GM19043 (cell line): ENCODE measurements at regions not wholly inside any gene's neighbourhood (a gene's known extent, or its start where the extent isn't known, plus 50 kb on each side); places are given as distances from the start of the nearest gene placed in this dataset.
"Not testable (repeated sequence)": the region's sequence is repeated elsewhere in the genome, so short reads cannot be mapped to it uniquely, and the experiment has no call there.

Experiments used
- ATAC-seq: cut with Tn5 transposase; IDR thresholded peaks from one replicate; pipeline ENCODE4 v1.9.1; 2021; ENCODE audit warnings: low read depth; ENCODE audit not compliant: unreplicated experiment

DNA sequence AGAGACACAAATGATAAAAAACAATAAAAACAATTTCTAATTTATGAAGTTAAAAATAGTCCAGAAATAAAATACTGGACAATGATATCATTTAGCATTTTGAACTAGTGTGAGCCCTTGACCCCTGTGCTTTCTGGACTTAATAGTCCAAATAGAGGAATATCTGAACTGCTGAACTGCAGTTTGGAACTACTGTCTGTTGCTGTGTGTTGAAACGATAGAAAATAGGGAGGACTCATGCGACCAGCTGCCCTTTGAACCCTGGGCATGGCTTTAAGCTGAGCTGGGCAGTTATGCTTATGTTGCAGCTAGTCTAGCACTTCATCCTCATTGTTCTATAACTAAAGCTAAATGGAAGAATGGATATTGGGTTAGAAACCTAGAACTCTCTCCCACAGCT, 99.5 kb downstream of the FMR1NB start:
- no peak for ATAC-seq

DNA sequence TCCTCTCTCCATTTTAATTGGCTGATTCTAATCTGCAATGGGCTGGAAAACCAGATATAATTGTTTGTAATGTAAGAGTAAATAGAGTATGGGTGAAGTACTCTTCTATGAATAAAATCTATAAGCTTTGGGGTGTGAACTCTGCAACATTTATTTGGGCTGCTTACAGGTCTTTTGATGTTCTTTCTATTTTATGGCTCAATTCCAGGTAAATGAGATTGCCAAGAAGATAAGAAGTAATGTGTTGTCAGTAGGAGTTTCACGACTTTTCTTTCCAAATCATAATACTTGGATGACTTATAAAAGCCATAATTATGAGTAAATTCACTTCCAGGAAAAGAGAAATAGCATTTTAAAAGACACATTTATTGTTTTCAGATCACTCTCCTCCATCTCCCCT, 103.5 kb downstream of the FMR1NB start:
- no peak for ATAC-seq

DNA sequence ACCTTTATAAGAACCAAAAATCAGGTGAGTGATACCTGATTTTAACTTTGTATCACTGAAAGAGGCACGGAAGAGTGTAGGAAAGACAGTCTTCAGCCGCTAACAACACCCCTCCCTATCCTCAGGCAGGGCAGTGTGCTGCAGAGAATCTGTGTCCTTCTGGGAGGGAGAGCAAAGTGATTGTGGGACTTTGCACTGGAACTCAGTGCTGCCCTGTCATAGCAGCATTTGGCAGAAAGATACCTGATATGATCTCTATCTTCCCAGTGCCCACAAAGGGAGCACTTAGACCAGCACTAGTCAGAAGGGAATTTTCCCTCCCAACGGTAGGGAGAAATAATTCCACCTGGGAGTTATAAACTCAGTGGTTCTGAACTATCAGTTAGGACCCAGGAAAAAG, 139.0 kb downstream of the FMR1NB start:
- ATAC-seq: no peak

DNA sequence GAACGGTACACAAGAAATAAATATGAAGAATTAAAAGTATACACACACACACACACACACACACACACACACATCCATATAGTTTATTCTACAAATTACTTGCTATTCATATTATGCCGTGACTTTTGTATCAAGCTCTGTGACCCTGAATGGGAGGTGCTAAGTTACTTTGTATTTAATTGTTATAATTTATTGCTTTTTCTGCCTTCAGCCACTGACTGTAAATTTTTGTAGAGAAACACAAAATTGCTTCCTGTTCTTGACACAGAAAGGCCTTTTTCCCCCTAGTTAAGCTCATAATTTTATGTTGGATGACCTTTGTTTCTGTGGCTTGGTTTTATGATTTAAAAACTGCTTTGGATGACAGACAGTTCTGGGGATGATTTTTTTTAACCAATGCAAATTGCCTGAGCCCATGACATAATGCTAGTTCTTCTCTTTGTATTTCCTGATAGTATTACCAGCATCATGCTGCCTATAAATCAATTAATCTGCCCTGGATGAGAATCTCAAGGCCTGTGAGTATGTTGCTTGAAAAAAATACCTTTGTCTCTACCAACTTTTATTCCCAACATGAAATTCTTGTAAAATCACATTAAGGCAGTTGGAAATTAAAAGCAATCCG, 140.0 kb downstream of the FMR1NB start:
- no peak for ATAC-seq

DNA sequence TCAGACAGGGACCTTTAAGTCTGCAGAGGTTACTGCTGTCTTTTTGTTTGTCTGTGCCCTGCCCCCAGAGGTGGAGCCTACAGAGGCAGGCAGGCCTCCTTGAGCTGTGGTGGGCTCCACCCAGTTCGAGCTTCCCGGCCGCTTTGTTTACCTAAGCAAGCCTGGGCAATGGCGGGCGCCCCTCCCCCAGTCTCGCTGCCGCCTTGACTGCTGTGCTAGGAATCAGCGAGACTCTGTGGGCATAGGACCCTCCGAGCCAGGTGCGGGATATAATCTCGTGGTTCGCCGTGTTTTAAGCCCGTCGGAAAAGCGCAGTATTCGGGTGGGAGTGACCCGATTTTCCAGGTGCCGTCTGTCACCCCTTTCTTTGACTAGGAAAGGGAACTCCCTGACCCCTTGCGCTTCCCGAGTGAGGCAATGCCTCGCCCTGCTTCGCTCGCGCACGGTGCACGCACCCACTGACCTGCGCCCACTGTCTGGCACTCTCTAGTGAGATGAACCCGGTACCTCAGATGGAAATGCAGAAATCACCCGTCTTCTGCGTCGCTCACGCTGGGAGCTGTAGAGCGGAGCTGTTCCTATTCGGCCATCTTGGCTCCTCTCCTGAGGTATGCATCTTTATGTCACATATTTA, 147.9 kb downstream of the FMR1NB start:
- ATAC-seq: not testable (repeated sequence)

DNA sequence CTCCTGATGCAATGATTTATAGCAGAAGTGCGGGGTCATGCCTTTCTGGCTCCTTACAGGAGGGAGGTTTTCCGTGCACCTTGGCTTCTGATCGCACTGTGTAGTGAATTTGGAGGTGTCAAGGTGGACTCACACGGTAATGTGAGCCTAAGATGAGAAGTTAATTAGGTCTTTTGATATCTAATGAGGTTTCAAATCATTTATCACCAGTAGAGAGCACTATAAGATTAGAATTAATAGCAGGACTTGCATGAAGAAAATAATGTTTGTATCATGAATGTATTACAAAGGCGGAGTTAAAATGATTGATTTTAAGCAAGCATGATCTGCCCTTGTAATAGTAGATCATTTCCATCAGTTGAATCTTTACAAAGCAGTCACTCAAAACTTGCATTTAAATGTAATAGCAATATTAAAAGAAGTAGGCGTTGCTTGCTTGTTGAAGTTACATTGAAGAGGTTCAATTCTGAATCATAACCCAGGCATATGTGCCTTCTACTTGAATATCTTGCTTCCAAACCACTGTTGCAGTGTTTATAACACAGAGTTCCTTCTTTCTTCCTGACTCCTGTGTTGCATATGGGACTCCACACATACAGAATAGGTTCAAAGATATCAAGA, 152.1 kb downstream of the FMR1NB start:
- no peak for ATAC-seq

DNA sequence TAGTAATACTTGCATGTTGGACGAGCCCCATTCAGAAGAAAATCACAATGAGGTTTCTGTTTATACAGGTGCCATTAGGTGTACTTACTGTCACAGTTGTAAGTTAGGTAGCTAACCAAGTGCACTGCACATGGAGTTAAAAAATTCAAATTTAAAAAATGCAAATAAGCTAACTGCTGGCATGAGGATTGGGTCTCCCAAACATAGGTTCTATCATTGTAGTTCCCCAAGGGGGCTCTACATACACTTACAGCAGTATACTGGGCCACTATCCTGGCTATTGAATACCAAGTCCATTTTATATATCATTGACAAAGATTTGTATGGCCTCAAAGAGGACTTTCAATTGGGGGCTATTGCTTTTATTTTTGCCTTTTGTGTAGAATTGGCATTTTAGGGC, 153.4 kb downstream of the FMR1NB start:
- no peak for ATAC-seq

DNA sequence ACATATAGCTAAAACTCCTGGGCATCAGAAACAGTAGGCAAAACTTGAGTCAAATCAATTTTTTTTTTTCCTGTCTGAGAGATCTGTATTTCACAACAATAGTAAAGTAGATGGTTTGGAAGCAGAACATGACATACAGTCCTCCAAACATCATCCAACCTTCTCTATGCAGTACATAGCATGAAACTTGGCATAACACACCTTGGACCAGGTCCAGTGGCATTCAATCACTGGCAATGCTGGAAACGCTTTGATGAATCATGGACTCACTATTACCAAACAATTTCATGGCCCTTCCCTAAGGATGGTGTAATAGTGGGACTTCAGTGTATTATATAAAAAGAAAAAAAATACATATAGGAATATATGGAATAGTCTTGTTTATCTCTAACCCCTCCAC, 154.6 kb downstream of the FMR1NB start:
- ATAC-seq: no peak

DNA sequence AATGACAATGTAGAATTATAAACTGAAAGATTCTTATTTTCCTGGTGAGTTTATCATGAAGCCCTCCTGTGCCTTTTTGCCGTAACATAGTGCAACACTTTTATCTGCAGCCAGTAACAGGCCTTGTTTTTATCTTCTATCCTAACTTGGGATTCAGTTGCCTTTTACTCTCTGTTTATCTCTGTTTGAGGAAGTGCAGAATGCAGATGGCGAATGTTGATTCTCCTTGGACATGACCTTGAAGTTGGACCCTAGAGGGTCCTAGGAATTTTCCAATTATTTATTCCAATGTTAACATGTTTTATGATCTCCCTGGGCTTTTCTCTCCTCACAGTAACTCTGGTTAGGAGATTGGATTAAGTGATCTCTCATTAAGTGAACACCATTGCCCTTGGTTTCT, 165.0 kb downstream of the FMR1NB start:
- no peak for ATAC-seq

DNA sequence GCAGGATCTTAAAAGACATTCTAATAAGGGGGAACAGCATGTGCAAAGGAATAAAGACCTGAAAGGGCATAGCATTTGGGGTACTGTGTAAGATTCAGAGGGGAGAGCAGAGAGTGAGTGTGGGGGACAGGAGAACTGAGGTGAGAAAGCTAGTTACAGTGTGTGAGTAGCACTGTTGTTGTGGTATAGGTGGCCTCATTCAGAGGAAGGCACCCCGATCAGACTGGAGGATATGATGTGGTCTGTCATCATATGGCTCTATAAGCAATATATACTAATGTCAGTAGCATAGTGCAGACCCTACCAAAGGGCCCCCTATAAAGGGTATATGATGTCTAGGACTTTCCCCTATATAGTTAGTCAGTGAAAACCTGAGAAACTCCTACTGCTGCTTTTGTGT, 175.8 kb downstream of the FMR1NB start:
- no peak for ATAC-seq

DNA sequence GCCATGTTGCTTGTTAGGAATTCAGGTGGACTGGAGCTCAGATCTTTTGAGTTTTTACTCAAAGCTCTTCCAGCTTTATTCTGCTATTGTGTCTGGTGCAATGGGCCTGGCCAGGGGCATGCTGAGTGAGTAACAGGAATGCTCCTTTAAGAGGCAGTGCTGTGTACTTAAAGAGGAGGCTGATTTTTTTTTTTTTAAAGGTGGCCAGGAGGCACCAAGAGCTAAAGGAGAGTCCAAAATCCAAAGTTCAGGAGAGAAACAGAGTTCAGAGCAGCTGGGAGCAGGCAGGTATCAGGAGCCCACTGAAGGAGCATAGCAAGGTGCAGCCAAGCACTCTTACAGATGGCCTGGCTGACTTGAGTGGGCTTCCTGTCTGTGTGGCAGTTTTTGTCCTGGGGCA, 178.7 kb downstream of the FMR1NB start:
- no peak for ATAC-seq

DNA sequence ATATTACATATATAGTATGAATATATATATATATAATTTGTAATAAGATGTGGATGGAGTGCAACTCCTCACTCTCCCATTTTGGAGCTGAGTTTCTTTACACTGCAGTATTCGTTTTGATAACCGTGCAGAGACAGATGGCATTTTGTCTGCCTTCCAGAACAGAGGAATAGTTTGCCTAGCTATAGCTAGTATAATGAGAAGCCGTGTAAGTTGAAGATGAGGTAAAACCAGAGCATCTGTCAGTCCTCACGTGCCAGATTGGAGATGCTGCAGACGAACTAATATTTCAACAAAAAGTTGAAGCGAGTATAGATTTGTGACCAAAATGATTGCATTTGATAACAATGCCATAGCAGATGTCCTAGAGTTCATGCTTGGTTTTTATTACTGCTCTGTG, 180.6 kb downstream of the FMR1NB start:
- ATAC-seq: no peak

DNA sequence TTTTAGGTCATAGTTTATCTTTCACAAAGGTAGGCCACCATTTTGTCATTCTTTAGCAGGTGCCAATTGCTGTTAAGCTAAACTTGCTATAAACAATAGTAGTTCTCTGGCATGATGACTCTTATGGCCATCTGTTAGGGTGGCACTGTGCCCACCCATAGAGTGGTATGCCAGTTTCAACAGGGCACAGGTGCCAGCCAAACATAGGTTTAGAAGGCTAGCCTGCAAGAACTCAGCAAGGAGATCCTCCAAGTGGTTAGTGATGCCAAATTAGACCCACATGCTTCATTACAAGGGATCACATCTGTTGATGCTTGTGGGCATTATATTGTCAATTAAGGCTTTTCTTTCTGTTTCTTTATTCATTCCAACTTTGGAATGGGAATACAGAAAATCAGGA, 204.5 kb downstream of the FMR1NB start:
- ATAC-seq: no peak

DNA sequence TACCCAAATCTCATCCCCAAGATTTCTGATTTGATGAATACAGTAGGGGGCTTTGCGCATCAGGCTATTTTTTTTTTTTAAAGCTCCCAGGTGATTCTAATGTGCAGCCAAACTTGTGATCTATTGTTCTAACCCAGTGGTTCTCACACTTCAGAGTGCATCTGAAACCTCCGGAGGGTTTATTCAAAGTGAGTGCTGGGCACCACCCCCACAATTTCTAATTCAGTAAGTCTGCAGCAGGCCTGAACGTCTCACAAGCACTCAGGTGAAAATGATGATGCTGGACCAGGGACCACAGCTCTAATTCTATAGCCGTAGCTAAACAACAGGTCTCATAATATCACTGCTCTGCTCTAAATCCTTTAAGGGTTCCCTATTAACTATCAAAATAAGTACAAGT, 211.4 kb downstream of the FMR1NB start:
- no peak for ATAC-seq

DNA sequence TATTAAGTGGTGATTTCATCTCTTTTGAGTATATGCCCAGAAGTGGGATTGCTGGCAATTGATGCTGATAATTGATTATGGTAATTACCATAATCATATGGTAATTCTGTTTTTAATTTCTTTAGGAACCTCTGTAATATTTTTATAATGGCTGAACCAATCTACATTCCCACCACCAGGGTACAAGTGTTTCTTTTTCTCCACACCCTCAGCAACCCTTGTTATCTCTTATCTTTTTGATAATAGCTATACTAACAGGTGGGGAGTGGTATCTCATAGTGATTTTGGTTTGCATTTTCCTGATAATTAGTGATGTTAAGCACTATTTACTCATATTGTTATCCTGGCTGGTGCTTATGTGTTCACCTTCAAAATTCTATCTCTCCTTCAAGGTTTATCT, 212.6 kb downstream of the FMR1NB start:
- no peak for ATAC-seq

DNA sequence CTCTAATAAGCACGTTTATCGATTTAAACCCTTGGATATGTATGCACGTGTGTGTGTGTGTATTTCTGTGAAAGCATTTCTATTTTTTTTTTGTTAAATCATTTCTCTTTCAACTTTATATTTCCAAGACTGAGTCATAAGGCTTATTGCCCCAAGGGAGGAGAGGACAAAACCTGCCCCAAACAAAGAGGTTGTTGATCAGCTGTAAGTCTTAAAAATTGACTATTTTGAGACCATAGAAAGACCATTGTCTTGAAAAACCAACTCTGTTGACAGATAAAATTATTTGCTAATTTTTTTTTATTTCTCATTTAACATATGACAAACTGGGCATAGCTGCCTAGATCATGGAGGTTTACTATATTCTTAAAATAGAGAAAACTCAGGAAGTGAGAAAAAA, 222.4 kb downstream of the FMR1NB start:
- no peak for ATAC-seq

DNA sequence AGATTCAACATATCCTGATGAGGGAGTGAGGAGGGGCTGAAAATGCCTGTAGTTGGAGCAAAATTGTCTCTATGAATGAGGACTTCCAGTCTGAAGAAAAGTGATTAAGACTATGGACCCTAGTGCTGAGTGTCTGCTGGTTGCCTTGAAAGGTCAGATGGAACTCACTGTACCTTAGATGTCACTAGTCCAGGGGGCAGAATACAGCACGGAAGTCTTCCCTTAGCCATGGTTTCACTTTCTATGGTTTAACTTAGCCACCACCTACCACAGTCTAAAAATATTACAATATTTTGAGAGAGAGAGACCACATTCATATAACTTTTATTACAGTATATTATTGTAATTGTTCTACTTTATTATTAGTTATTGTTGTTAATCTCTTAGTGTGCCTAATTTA, 223.1 kb downstream of the FMR1NB start:
- no peak for ATAC-seq

DNA sequence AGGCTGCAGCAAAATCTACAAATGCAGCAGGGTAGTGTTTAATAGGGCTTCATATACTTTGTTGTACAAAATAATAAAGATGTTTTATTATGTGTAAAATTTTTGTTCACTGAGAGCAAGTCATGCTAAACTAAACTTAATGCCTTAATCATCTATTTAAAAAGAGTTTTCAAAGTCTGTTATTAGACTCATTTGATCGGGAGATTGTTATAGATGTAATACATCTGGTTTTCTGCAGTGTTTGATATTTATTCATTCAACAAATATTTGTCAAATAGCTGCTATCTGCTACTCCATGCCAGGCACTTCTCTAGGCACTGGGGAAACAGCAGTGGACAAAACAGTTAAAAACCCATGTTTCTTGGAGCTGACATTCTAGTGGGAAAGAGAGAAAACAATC, 233.6 kb downstream of the FMR1NB start:
- ATAC-seq: no peak

DNA sequence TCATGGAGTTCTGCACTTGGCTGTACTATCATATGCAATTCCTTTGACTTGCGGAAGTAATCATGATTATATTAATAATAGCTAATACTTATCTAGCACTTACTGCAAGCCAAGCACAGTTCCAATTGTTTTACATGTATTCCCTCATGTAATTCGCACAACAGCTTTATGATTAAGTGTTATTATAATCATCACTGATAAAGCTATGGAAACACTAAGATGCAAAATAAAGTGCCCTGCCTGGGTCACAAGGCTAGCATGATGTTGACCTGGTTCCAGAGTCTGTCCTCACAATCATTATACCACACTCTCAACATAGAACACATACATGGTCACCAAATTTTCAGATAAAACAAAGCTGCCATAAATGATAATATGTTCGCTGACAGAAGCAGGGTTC, 234.6 kb downstream of the FMR1NB start:
- ATAC-seq: no peak

DNA sequence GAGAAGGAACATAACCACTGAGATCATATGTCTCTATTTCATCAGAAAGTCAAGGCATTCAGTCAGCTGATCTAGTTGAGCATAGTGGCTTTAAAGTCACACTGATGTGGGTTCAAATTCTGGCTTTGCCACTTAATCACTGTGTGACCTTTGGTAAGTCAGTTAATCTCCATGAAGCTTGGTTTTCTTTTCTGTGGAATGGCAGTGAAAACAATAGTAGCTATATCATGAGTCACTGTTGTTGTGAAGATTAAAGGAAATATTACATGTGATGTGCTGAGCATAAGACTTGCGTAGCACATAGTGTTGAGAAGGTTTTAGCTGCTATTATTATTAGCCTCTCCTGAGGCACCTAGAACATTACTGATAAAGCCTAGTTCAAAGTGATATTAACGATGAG, 242.2 kb downstream of the FMR1NB start:
- ATAC-seq: no peak

DNA sequence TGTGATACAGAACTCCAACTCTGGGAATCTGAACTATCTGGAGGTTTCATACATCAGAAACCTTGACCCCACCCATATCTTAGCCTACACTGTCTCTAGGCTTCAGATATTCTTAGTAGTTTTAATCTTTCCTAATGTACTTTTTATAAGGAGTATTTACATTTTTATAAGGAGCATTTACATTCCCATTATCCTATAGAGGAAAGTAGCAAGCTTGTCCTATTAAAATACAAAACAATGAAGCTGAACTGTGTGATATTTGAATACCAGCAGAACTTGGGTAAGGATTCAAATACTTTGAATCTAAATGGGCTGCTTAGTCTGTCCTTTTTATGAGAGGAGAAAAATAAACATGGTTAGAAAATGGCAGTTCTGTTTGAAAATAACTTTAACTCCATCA, 247.4 kb downstream of the FMR1NB start:
- no peak for ATAC-seq

DNA sequence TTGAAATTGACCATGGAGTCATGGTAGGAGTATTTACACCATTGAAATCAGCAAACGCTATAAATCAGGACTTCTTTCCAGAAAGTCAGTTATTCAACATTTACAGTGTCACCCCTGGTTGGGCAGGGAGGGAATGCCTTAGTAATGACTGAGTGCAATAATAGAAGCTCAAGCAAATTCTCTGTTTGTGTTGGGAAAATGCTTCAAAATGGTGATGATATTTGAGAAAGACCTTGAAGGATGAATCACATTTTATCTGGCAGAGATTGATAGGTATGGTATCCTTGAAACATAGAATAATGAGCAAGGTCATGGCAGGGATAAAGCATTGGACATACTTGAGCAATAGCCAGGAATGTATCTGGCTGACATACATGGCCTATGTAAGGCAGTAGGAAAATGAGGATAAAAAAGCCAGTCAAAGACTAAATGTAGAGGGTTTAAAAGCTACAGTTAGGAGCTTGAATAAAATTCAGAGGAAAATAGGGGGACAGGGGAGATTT, 248.7 kb downstream of the FMR1NB start:
- ATAC-seq: no peak
